ENCODE measurements at regions not wholly inside any gene's neighbourhood (a gene's known extent, or its start where the extent isn't known, plus 50 kb on each side); places are given as distances from the start of the nearest gene placed in this dataset.

- in situ Hi-C loops (cut with MboI; ENCODE audit: low pct_ligation_motif_present in 1 of 4, low pct_unique_long_range_greater_than_20kb in 1 of 4, low sequenced_read_pairs in 3 of 4) (loop anchor here in 1 of 4 donors (25.0 kb wide), 1 partner anchor 320 kb away; no protein-coding TSS in a partner anchor), intact Hi-C loops (cut with DNase I; ENCODE audit: low total_unique reads) (no loop called here)
- H3K4me1 ChIP-seq = no peaks in the 10 kb centered on the region
- no peak overlapping the region for H3K27ac ChIP-seq
- no peaks in the 10 kb centered on the region for H3K27me3 ChIP-seq
- WGBS, 2 donors (ENCODE audit: low coverage in 1 of 2) = 20 to 50% methylated on average over 1 of the region's 1 CpG
- H3K36me3 ChIP-seq = no peaks in the 10 kb centered on the region
- H3K9me3 ChIP-seq = no peaks in the 10 kb centered on the region
- TF ChIP-seq CTCF (IDR thresholded peaks at IDR 0.05) (no peak), POLR2A (IDR thresholded peaks at IDR 0.05) (no peak), POLR2AphosphoS5 (IDR thresholded peaks at IDR 0.05) (no peak), EP300 (IDR thresholded peaks at IDR 0.05; ENCODE audit: low read depth) (no peak)
- no peak overlapping the region for H3K4me3 ChIP-seq
- DNase-seq = no peak
Measured at GRCh38 chr10:120732067-120732466, 119.1 kb upstream of the WDR11 start.

- Histone ChIP-seq H3K27ac (no peak overlapping the region), H3K27me3 (no peaks in the 10 kb centered on the region), H3K9me3 (no peaks in the 10 kb centered on the region), H3K4me1 (no peaks in the 10 kb centered on the region), H3K36me3 (no peaks in the 10 kb centered on the region), H3K4me3 (no peak overlapping the region)
- TF ChIP-seq CTCF (IDR thresholded peaks at IDR 0.05) = no peak
- TF ChIP-seq POLR2AphosphoS5 (IDR thresholded peaks at IDR 0.05) = no peak
- TF ChIP-seq EP300 (IDR thresholded peaks at IDR 0.05; ENCODE audit: low read depth) = no peak
- no peak for TF ChIP-seq POLR2A (IDR thresholded peaks at IDR 0.05)
- WGBS, 2 donors (ENCODE audit: low coverage in 1 of 2) = 84 to 91% methylated on average over 4 of the region's 4 CpGs
- in situ Hi-C loops (cut with MboI; ENCODE audit: low pct_ligation_motif_present in 1 of 4, low pct_unique_long_range_greater_than_20kb in 1 of 4, low sequenced_read_pairs in 3 of 4) (loop anchor here in 1 of 4 donors (25.0 kb wide), 1 partner anchor 320 kb away; no protein-coding TSS in a partner anchor), intact Hi-C loops (cut with DNase I; ENCODE audit: low total_unique reads) (no loop called here)
- no peak for DNase-seq
Measured at GRCh38 chr10:120732643-120733313, 118.4 kb upstream of the WDR11 start.

- Histone ChIP-seq H3K4me1 (no peaks in the 10 kb centered on the region), H3K27ac (no peak overlapping the region), H3K9me3 (no peaks in the 10 kb centered on the region), H3K27me3 (no peaks in the 10 kb centered on the region), H3K4me3 (no peak overlapping the region), H3K36me3 (no peaks in the 10 kb centered on the region)
- WGBS, 2 donors (ENCODE audit: low coverage in 1 of 2) = 63% methylated on average over 6 of the region's 6 CpGs
- in situ Hi-C loops (cut with MboI; ENCODE audit: low pct_ligation_motif_present in 1 of 4, low pct_unique_long_range_greater_than_20kb in 1 of 4, low sequenced_read_pairs in 3 of 4) (loop anchor here in 1 of 4 donors (25.0 kb wide), 1 partner anchor 322 kb away; no protein-coding TSS in a partner anchor), intact Hi-C loops (cut with DNase I; ENCODE audit: low total_unique reads) (no loop called here)
- no peak for DNase-seq
- TF ChIP-seq POLR2A (IDR thresholded peaks at IDR 0.05) = no peak
- no peak for TF ChIP-seq POLR2AphosphoS5 (IDR thresholded peaks at IDR 0.05)
- no peak for TF ChIP-seq EP300 (IDR thresholded peaks at IDR 0.05; ENCODE audit: low read depth)
- no peak for TF ChIP-seq CTCF (IDR thresholded peaks at IDR 0.05)
Measured at GRCh38 chr10:120734483-120735078, 116.6 kb upstream of the WDR11 start.

- intact Hi-C loops (cut with DNase I; ENCODE audit: low total_unique reads) (no loop called here), in situ Hi-C loops (cut with MboI; ENCODE audit: low pct_ligation_motif_present in 1 of 4, low pct_unique_long_range_greater_than_20kb in 1 of 4, low sequenced_read_pairs in 3 of 4) (loop anchor here in 1 of 4 donors (25.0 kb wide), 1 partner anchor 323 kb away; no protein-coding TSS in a partner anchor)
- Histone ChIP-seq H3K4me3 (no peak overlapping the region), H3K4me1 (no peaks in the 10 kb centered on the region), H3K36me3 (no peaks in the 10 kb centered on the region), H3K9me3 (no peaks in the 10 kb centered on the region), H3K27me3 (no peaks in the 10 kb centered on the region), H3K27ac (no peak overlapping the region)
- DNase-seq = no peak
- 74 to 100% methylated on average over 1 to 5 of the region's 5 CpGs for WGBS, 2 donors (ENCODE audit: low coverage in 1 of 2)
- TF ChIP-seq EP300 (IDR thresholded peaks at IDR 0.05; ENCODE audit: low read depth) (no peak), POLR2A (IDR thresholded peaks at IDR 0.05) (no peak), POLR2AphosphoS5 (IDR thresholded peaks at IDR 0.05) (no peak), CTCF (IDR thresholded peaks at IDR 0.05) (no peak)
Measured at GRCh38 chr10:120735315-120735714, 115.8 kb upstream of the WDR11 start.
